Neuronal stem cell (in vitro differentiated cells): ENCODE measurements at regions not wholly inside any gene's neighbourhood (a gene's known extent, or its start where the extent isn't known, plus 50 kb on each side); places are given as distances from the start of the nearest gene placed in this dataset.

Experiments
- DNase-seq: peaks from one replicate; pipeline ENCODE4 v3.0.0-alpha.2; 2013; ENCODE audit warnings: low spot score
- H2AFZ ChIP-seq: one replicate; pipeline ENCODE4 v1.6.1; 2013; ENCODE audit warnings: mild to moderate bottlenecking, low read length, inconsistent platforms
- H2AK5ac ChIP-seq: 2 replicates; pipeline ENCODE4 v1.6.1; 2013; ENCODE audit warnings: low read depth, mild to moderate bottlenecking, inconsistent platforms, low read length, moderate library complexity, mixed read lengths
- H2BK120ac ChIP-seq: 2 replicates; pipeline ENCODE4 v1.6.1; 2013; ENCODE audit warnings: low read depth, mild to moderate bottlenecking, inconsistent platforms, low read length, moderate library complexity, mixed read lengths
- H2BK12ac ChIP-seq: one replicate; pipeline ENCODE4 v1.6.1; 2013; ENCODE audit warnings: low read length, inconsistent platforms
- H2BK15ac ChIP-seq: 2 replicates; pipeline ENCODE4 v1.6.1; 2013; ENCODE audit warnings: mild to moderate bottlenecking, low read length, inconsistent platforms, mixed read lengths
- H2BK5ac ChIP-seq: one replicate; pipeline ENCODE4 v1.6.1; 2013; ENCODE audit warnings: inconsistent platforms, mild to moderate bottlenecking, low read length, moderate library complexity
- H3K14ac ChIP-seq: one replicate; pipeline ENCODE4 v1.6.1; 2013; ENCODE audit warnings: low read length, inconsistent platforms
- H3K18ac ChIP-seq: 2 replicates; pipeline ENCODE4 v1.6.1; 2013; ENCODE audit warnings: low read length, inconsistent platforms
- H3K23ac ChIP-seq: 2 replicates; pipeline ENCODE4 v1.6.1; 2013; ENCODE audit warnings: low read depth, mild to moderate bottlenecking, mixed read lengths, low read length, inconsistent platforms; ENCODE audit not compliant: poor library complexity
- H3K27ac ChIP-seq: replicated peaks from 3 replicates; pipeline ENCODE4 v1.5.1; 2013; ENCODE audit warnings: low read length, inconsistent platforms
- H3K27me3 ChIP-seq, 3 experiments: 2 replicates each; pipeline ENCODE4 v1.6.1; 2013; ENCODE audit warnings: low read length in 3 of 3, mild to moderate bottlenecking in 2 of 3, inconsistent platforms in 1 of 3, low read depth in 1 of 3, mixed read lengths in 1 of 3, moderate library complexity in 1 of 3; ENCODE audit not compliant: control insufficient read depth in 3 of 3, insufficient read depth in 3 of 3
- H3K36me3 ChIP-seq, 2 donors: replicated peaks in 1 of 2; 2 replicates each; pipeline ENCODE4 v1.6.1; 2013; ENCODE audit warnings: low read length in 2 of 2; ENCODE audit not compliant: control insufficient read depth in 2 of 2, insufficient read depth in 2 of 2
- H3K4ac ChIP-seq: 2 replicates; pipeline ENCODE4 v1.6.1; 2013; ENCODE audit warnings: inconsistent platforms, mild to moderate bottlenecking, low read length, moderate library complexity
- H3K4me1 ChIP-seq, 2 donors: 1 replicate in 1 of 2; 2 replicates in 1 of 2; pipeline ENCODE4 v1.6.1; 2013; ENCODE audit warnings: low read length in 2 of 2, low read depth in 1 of 2; ENCODE audit not compliant: control insufficient read depth in 2 of 2, insufficient read depth in 1 of 2
- H3K4me2 ChIP-seq: one replicate; pipeline ENCODE4 v1.6.1; 2013; ENCODE audit warnings: mild to moderate bottlenecking, low read length, inconsistent platforms; ENCODE audit not compliant: insufficient read depth, poor library complexity, severe bottlenecking
- H3K4me3 ChIP-seq, 2 donors: 2 replicates each; pipeline ENCODE4 v1.5.1; 2013; ENCODE audit warnings: low read length in 2 of 2, mild to moderate bottlenecking in 2 of 2, inconsistent platforms in 1 of 2, moderate library complexity in 1 of 2
- H3K79me1 ChIP-seq: one replicate; pipeline ENCODE4 v1.6.1; 2013; ENCODE audit warnings: low read depth, mild to moderate bottlenecking, inconsistent platforms, low read length, moderate library complexity
- H3K9ac ChIP-seq: one replicate; pipeline ENCODE4 v1.6.1; 2013; ENCODE audit warnings: mild to moderate bottlenecking, low read depth, low read length, inconsistent platforms; ENCODE audit not compliant: poor library complexity
- H3K9me3 ChIP-seq, 2 donors: replicated peaks in 1 of 2; 2 replicates each; pipeline versions ENCODE3 to v1.6.1; 2013; ENCODE audit warnings: low read length in 2 of 2, mild to moderate bottlenecking in 2 of 2, inconsistent platforms in 1 of 2, low read depth in 1 of 2, mixed read lengths in 1 of 2, moderate library complexity in 1 of 2; ENCODE audit not compliant: control insufficient read depth in 2 of 2, insufficient read depth in 1 of 2
- H4K8ac ChIP-seq: one replicate; pipeline ENCODE4 v1.6.1; 2013; ENCODE audit warnings: low read depth, mild to moderate bottlenecking, inconsistent platforms, low read length, moderate library complexity
- H4K91ac ChIP-seq: one replicate; pipeline ENCODE4 v1.6.1; 2013; ENCODE audit warnings: low read length, low read depth, mild to moderate bottlenecking, inconsistent platforms; ENCODE audit not compliant: poor library complexity
- WGBS, 2 donors: extraction: QIAGEN DNeasy Blood & Tissue Kit; methylation state at CpG; one replicate each; pipeline ENCODE4 v1.1.7; 2013; ENCODE audit warnings: missing lambda C conversion rate in 2 of 2, mixed read lengths in 1 of 2; ENCODE audit not compliant: insufficient read length in 2 of 2, insufficient replicate concordance in 1 of 2; ENCODE audit errors: extremely low coverage in 2 of 2; 5-methylcytosine and 5-hydroxymethylcytosine counted together

- Histone ChIP-seq H3K4me1 (no peaks in the 10 kb centered on the region), H3K36me3 (no peaks in the 10 kb centered on the region), H3K27me3 (peaks cover 0 to 27% (median 0%) of the 10 kb centered on the region in 3 experiments), H3K14ac (no peak overlapping the region), H3K4ac (no peak overlapping the region), H4K91ac (no peak overlapping the region), H3K23ac (no peak overlapping the region), H3K9ac (no peak overlapping the region), H3K79me1 (no peaks in the 10 kb centered on the region), H2AFZ (no peak overlapping the region), H2BK120ac (no peak overlapping the region), H2BK5ac (no peak overlapping the region), H2AK5ac (no peak overlapping the region), H3K27ac (no peak overlapping the region), H3K4me2 (no peak overlapping the region), H3K18ac (no peak overlapping the region), H3K4me3 (no peak overlapping the region), H3K9me3 (no peaks in the 10 kb centered on the region), H4K8ac (no peak overlapping the region), H2BK12ac (no peak overlapping the region), H2BK15ac (no peak overlapping the region)
- WGBS, 2 donors, result no CpG with 5 or more reads among the region's 1 CpG
- no peak for DNase-seq
Observed at GRCh38 chr5:51968756-51969155, 585.5 kb downstream of the ISL1 start.

GRCh38 chr5:51974834-51975233 lies 591.6 kb downstream of the ISL1 start:
- WGBS, 2 donors, result no CpG with 5 or more reads among the region's 6 CpGs
- Histone ChIP-seq H3K27ac (no peak overlapping the region), H3K4ac (no peak overlapping the region), H3K79me1 (no peaks in the 10 kb centered on the region), H2BK5ac (no peak overlapping the region), H3K9me3 (no peaks in the 10 kb centered on the region), H2AK5ac (no peak overlapping the region), H3K9ac (no peak overlapping the region), H3K27me3 (peaks cover 0 to 64% (median 0%) of the 10 kb centered on the region in 3 experiments), H2BK120ac (no peak overlapping the region), H4K91ac (no peak overlapping the region), H2AFZ (no peak overlapping the region), H4K8ac (no peak overlapping the region), H2BK15ac (no peak overlapping the region), H3K4me3 (no peak overlapping the region), H2BK12ac (no peak overlapping the region), H3K14ac (no peak overlapping the region), H3K4me1 (no peaks in the 10 kb centered on the region), H3K23ac (no peak overlapping the region), H3K4me2 (no peak overlapping the region), H3K36me3 (no peaks in the 10 kb centered on the region), H3K18ac (no peak overlapping the region)
- DNase-seq, result no peak

- no peak overlapping the region for H4K91ac ChIP-seq
- H2BK120ac ChIP-seq, result no peak overlapping the region
- no peak overlapping the region for H3K4me2 ChIP-seq
- H3K27me3 ChIP-seq, result peaks cover 0 to 74% (median 0%) of the 10 kb centered on the region in 3 experiments
- H3K27ac ChIP-seq, result no peak overlapping the region
- H2BK12ac ChIP-seq, result no peak overlapping the region
- H3K36me3 ChIP-seq, result no peaks in the 10 kb centered on the region
- no peak overlapping the region for H3K23ac ChIP-seq
- H3K9me3 ChIP-seq, result no peaks in the 10 kb centered on the region
- no peak overlapping the region for H2AK5ac ChIP-seq
- no peak overlapping the region for H3K4ac ChIP-seq
- H3K18ac ChIP-seq, result no peak overlapping the region
- no peak overlapping the region for H3K14ac ChIP-seq
- H3K79me1 ChIP-seq, result no peaks in the 10 kb centered on the region
- no CpG with 5 or more reads among the region's 1 CpG for WGBS, 2 donors
- H2BK5ac ChIP-seq, result no peak overlapping the region
- H2BK15ac ChIP-seq, result no peak overlapping the region
- DNase-seq, result no peak
- H4K8ac ChIP-seq, result no peak overlapping the region
- H3K4me3 ChIP-seq, result no peak overlapping the region
- H3K4me1 ChIP-seq, result no peaks in the 10 kb centered on the region
- H2AFZ ChIP-seq, result no peak overlapping the region
- no peak overlapping the region for H3K9ac ChIP-seq
Observed at GRCh38 chr5:51977014-51977413, 593.8 kb downstream of the ISL1 start.

- Histone ChIP-seq H4K8ac (no peak overlapping the region), H2BK120ac (no peak overlapping the region), H3K79me1 (no peaks in the 10 kb centered on the region), H3K27ac (no peak overlapping the region), H3K14ac (no peak overlapping the region), H3K4ac (no peak overlapping the region), H2BK15ac (no peak overlapping the region), H4K91ac (no peak overlapping the region), H3K9me3 (no peaks in the 10 kb centered on the region), H2BK12ac (no peak overlapping the region), H2BK5ac (no peak overlapping the region), H3K36me3 (no peaks in the 10 kb centered on the region), H3K9ac (no peak overlapping the region), H3K18ac (no peak overlapping the region), H2AFZ (no peak overlapping the region), H3K23ac (no peak overlapping the region), H3K4me1 (peaks cover 0 to 3% of the 10 kb centered on the region in 2 donors), H3K4me3 (no peak overlapping the region), H3K4me2 (no peak overlapping the region), H3K27me3 (peaks cover 0 to 86% (median 0%) of the 10 kb centered on the region in 3 experiments), H2AK5ac (no peak overlapping the region)
- no peak for DNase-seq
Observed at GRCh38 chr5:51983161-51983560, 599.9 kb downstream of the ISL1 start.
